Naive thymus-derived CD8-positive, alpha-beta T cell (primary cell): ENCODE measurements at regions not wholly inside any gene's neighbourhood (a gene's known extent, or its start where the extent isn't known, plus 50 kb on each side); places are given as distances from the start of the nearest gene placed in this dataset.

Source experiments
- ATAC-seq, 2 donors: fragments of 150-1000 bp; cut with Tn5 transposase in 1 of 2; sonication (Bioruptor Pico), chemical (Tn5 transposase) in 1 of 2; 1 replicate in 1 of 2; 2 replicates in 1 of 2; pipeline ENCODE4 v1.10.0; 2021; ENCODE audit warnings: mild to moderate bottlenecking in 2 of 2, moderate library complexity in 2 of 2
- POLR2A ChIA-PET: fragments of 350-600 bp; sonication (Branson Sonifier 250); formaldehyde crosslinking; loops from one replicate; lab custom pipeline; 2021; ENCODE audit warnings: antibody characterized with exemption; lab: Charles Lee
- DNase-seq, 10 donors: peaks; one replicate each; pipeline versions ENCODE4 v3.0.0 to v3.0.0-alpha.2; 2020 to 2022
- H3K27ac Mint-ChIP-seq, 10 donors: one replicate each; pipeline ENCODE4 v1.8.0; 2020 to 2022; ENCODE audit warnings: mild to moderate bottlenecking in 10 of 10, mixed read lengths in 10 of 10, moderate library complexity in 4 of 10, inconsistent platforms in 1 of 10
- H3K27me3 Mint-ChIP-seq, 5 donors: one replicate each; pipeline ENCODE4 v1.8.0; 2021 to 2022; ENCODE audit warnings: mixed read lengths in 5 of 5
- H3K36me3 Mint-ChIP-seq, 3 donors: one replicate each; pipeline ENCODE4 v1.8.0; 2020 to 2022; ENCODE audit warnings: mixed read lengths in 3 of 3, mild to moderate bottlenecking in 2 of 3, inconsistent platforms in 1 of 3
- H3K4me1 Mint-ChIP-seq, 4 donors: one replicate each; pipeline ENCODE4 v1.8.0; 2021 to 2022; ENCODE audit warnings: mixed read lengths in 4 of 4
- H3K4me3 Mint-ChIP-seq, 10 donors: one replicate each; pipeline ENCODE4 v1.8.0; 2020 to 2022; ENCODE audit warnings: mild to moderate bottlenecking in 10 of 10, mixed read lengths in 10 of 10, moderate library complexity in 6 of 10, inconsistent platforms in 1 of 10
- H3K9me3 Mint-ChIP-seq, 9 donors: one replicate each; pipeline ENCODE4 v1.8.0; 2020 to 2022; ENCODE audit warnings: mixed read lengths in 9 of 9, mild to moderate bottlenecking in 3 of 9, inconsistent platforms in 1 of 9, moderate library complexity in 1 of 9

GRCh38 chr18:78562531-78562961 is 417.1 kb upstream of the SALL3 start:
- no peaks in the 10 kb centered on the region for H3K4me1 Mint-ChIP-seq
- ATAC-seq (no peak), DNase-seq (no peak)
- H3K27ac Mint-ChIP-seq: no peak overlapping the region
- H3K4me3 Mint-ChIP-seq: no peak overlapping the region
- peaks cover 0 to under 1% (median 0%) of the 10 kb centered on the region in 3 donors for H3K36me3 Mint-ChIP-seq
- POLR2A ChIA-PET: no interaction called here
- peaks cover 0 to 21% (median 8%) of the 10 kb centered on the region in 5 donors for H3K27me3 Mint-ChIP-seq
- H3K9me3 Mint-ChIP-seq: peaks cover 0 to 11% (median 4%) of the 10 kb centered on the region in 9 donors

- Mint-ChIP-seq H3K36me3 (peaks cover 0 to 4% (median 0%) of the 10 kb centered on the region in 3 donors), H3K27ac (no peak overlapping the region), H3K4me1 (no peaks in the 10 kb centered on the region), H3K4me3 (no peak overlapping the region), H3K27me3 (peaks cover 0 to 21% (median 8%) of the 10 kb centered on the region in 5 donors), H3K9me3 (peaks cover 0 to 11% (median 5%) of the 10 kb centered on the region in 9 donors)
- ATAC-seq: no peak
- no peak for DNase-seq
- POLR2A ChIA-PET: no interaction called here
These were observed 416.5 kb upstream of the SALL3 start for GRCh38 chr18:78563110-78563509.

- Mint-ChIP-seq H3K4me3 (no peak overlapping the region), H3K36me3 (peaks cover 0 to 4% (median 0%) of the 10 kb centered on the region in 3 donors), H3K27ac (no peak overlapping the region), H3K4me1 (no peaks in the 10 kb centered on the region), H3K27me3 (peaks cover 0 to 21% (median 7%) of the 10 kb centered on the region in 5 donors), H3K9me3 (peaks cover 4 to 19% (median 10%) of the 10 kb centered on the region in 9 donors)
- POLR2A ChIA-PET: no interaction called here
- ATAC-seq (no peak), DNase-seq (no peak)
These were observed 415.6 kb upstream of the SALL3 start for GRCh38 chr18:78564030-78564429.

- no peak overlapping the region for H3K4me3 Mint-ChIP-seq
- peaks cover 0 to 21% (median 7%) of the 10 kb centered on the region in 5 donors for H3K27me3 Mint-ChIP-seq
- no peaks in the 10 kb centered on the region for H3K4me1 Mint-ChIP-seq
- no peak for ATAC-seq
- H3K27ac Mint-ChIP-seq: no peak overlapping the region
- peaks cover 4 to 22% (median 11%) of the 10 kb centered on the region in 9 donors for H3K9me3 Mint-ChIP-seq
- H3K36me3 Mint-ChIP-seq: peaks cover 0 to 4% (median 0%) of the 10 kb centered on the region in 3 donors
- no peak for DNase-seq
- POLR2A ChIA-PET: no interaction called here
These were observed 415.1 kb upstream of the SALL3 start for GRCh38 chr18:78564518-78564917.

GRCh38 chr18:78565240-78565639 is 414.4 kb upstream of the SALL3 start:
- H3K36me3 Mint-ChIP-seq: peaks cover 0 to 4% (median 0%) of the 10 kb centered on the region in 3 donors
- POLR2A ChIA-PET: no interaction called here
- no peak overlapping the region for H3K4me3 Mint-ChIP-seq
- ATAC-seq (no peak), DNase-seq (no peak)
- peaks cover 0 to 21% (median 7%) of the 10 kb centered on the region in 5 donors for H3K27me3 Mint-ChIP-seq
- H3K4me1 Mint-ChIP-seq: no peaks in the 10 kb centered on the region
- peaks cover 4 to 29% (median 11%) of the 10 kb centered on the region in 9 donors for H3K9me3 Mint-ChIP-seq
- H3K27ac Mint-ChIP-seq: no peak overlapping the region

DNA sequence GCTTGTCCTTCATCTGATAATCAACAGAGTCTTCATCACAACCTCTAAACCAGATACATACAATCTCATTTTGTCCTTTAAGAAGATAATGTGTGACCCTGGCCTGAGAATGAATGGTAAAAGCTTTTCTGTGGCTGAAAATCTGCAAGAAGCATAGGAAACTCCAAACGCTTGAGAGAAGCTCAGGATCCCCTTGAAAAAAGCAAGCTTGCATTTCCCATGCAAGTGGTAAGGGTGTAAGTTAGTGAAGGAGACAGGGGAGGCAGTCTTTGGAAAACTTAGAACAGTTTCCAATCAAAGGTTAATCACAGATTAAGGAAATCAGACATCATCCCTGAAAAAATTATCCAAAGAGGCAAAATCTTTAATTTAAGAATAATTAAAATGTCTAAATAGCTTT is 413.6 kb upstream of the SALL3 start:
- peaks cover 4 to 34% (median 11%) of the 10 kb centered on the region in 9 donors for H3K9me3 Mint-ChIP-seq
- no peaks in the 10 kb centered on the region for H3K4me1 Mint-ChIP-seq
- H3K4me3 Mint-ChIP-seq: no peak overlapping the region
- peaks cover 0 to 21% (median 7%) of the 10 kb centered on the region in 5 donors for H3K27me3 Mint-ChIP-seq
- peaks cover 0 to 6% (median 0%) of the 10 kb centered on the region in 3 donors for H3K36me3 Mint-ChIP-seq
- no peak overlapping the region for H3K27ac Mint-ChIP-seq
- ATAC-seq (no peak), DNase-seq (no peak)
- POLR2A ChIA-PET: no interaction called here

DNA sequence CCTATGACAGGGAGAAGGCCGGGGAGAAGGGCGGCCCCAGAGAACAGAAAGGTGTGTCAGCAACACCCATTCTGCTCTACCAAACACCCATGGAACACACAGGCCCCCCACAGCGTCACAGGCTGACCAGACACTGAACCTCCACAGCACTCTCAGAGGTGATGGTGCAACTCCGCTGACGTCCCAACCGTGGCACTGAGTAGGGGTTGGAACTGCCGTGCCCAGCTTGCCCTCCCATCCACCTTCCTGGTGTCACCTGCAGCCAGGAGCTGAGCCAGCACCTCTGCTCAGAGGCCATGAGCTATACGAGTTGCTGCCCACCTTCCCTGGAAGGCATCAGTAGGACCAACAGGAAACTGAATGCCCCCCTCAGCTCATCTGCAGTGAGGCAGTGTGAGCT is 412.9 kb upstream of the SALL3 start:
- Mint-ChIP-seq H3K9me3 (peaks cover 4 to 38% (median 13%) of the 10 kb centered on the region in 9 donors), H3K27me3 (peaks cover 0 to 21% (median 7%) of the 10 kb centered on the region in 5 donors), H3K27ac (no peak overlapping the region), H3K36me3 (peaks cover 0 to 10% (median 0%) of the 10 kb centered on the region in 3 donors), H3K4me1 (no peaks in the 10 kb centered on the region), H3K4me3 (no peak overlapping the region)
- DNase-seq (no peak), ATAC-seq (no peak)
- POLR2A ChIA-PET: no interaction called here

GRCh38 chr18:78571063-78571785 is 408.4 kb upstream of the SALL3 start:
- DNase-seq (no peak), ATAC-seq (no peak)
- peaks cover 14 to 66% (median 25%) of the 10 kb centered on the region in 9 donors for H3K9me3 Mint-ChIP-seq
- peaks cover 0 to 5% (median 0%) of the 10 kb centered on the region in 5 donors for H3K27me3 Mint-ChIP-seq
- H3K36me3 Mint-ChIP-seq: peaks cover 0 to 22% (median 0%) of the 10 kb centered on the region in 3 donors
- no peaks in the 10 kb centered on the region for H3K4me1 Mint-ChIP-seq
- H3K27ac Mint-ChIP-seq: peak overlapping the region in 1 of 10 donors; percentile 47
- H3K4me3 Mint-ChIP-seq: no peak overlapping the region
- POLR2A ChIA-PET: no interaction called here

DNA sequence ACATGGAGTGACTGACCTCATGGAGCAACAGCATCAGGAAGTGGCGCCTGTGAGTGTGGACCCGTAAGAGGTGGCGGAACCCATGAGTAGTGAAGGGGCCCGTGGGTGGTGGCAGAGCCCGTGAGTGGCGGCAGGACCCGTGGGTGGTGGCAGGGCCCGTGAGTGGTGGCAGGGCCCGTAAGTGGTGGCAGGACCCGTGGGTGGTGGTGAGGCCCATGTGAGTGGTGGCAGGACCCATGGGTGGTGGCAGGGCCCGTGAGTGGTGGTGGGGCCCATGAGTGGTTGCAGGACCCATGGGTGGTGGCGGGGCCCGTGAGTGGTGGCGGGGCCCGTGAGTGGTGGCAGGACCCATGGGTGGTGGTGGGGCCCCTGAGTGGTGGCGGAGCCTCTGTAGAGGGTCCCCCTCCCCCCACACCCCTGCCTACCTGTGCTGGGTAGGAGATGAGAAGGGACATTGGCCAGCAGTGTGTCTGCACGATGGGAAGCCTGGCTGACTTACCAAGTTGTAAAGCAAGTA is 407.7 kb upstream of the SALL3 start:
- peaks cover 14 to 66% (median 26%) of the 10 kb centered on the region in 9 donors for H3K9me3 Mint-ChIP-seq
- ATAC-seq: no peak
- POLR2A ChIA-PET: no interaction called here

DNA sequence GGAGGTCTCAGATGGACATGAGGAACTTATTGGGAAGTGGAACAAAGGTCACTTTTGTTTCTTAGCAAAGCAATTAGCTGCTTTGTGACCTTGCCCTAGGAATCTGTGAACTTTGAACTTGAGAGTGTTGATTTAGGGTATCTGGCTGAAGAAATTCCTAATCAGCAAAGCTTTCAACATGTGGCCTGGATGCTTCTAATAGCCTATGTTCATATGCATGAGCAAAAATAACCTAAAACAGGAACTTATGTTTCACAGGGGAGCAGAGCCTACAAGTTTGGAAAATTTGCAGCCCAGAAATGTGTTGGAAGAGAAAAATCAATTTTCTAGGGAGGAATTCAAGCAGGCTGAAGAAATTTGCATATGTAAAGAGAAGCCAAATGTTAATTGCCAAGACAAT is 405.8 kb upstream of the SALL3 start:
- no peak overlapping the region for H3K4me3 Mint-ChIP-seq

More for the DNA sequence above, 407.7 kb upstream of the SALL3 start:
- no peak for DNase-seq
- Mint-ChIP-seq H3K4me3 (no peak overlapping the region), H3K4me1 (no peaks in the 10 kb centered on the region), H3K27me3 (peaks cover 0 to 5% (median 0%) of the 10 kb centered on the region in 5 donors), H3K27ac (peak overlapping the region in 2 of 10 donors; percentile 47 to 83), H3K36me3 (peaks cover 0 to 22% (median 0%) of the 10 kb centered on the region in 3 donors)

DNA sequence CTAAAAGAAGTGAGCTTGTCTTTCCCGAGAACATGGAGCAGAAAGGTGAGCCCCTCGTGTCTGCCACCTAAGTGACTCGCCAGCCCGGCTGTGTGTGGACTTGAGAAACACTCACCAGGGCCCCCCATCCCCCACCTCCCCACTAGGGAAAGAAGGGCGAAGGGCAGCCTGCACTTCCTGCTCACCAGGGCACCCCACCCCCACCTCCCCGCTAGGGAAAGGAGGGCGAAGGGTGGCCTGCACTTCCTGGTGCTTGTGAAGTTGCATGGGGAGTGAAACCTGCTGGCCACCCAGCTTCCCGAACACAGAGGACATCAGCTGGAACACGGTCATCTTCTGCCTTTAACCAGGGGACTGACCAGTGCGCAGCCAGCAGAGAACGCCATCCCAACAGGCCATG is 402.7 kb upstream of the SALL3 start:
- DNase-seq (no peak), ATAC-seq (no peak)
- Mint-ChIP-seq H3K27me3 (peaks cover 0 to 9% (median 0%) of the 10 kb centered on the region in 5 donors), H3K4me3 (no peak overlapping the region), H3K9me3 (peaks cover 5 to 29% (median 21%) of the 10 kb centered on the region in 9 donors), H3K4me1 (no peaks in the 10 kb centered on the region), H3K36me3 (peaks cover 0 to 12% (median 0%) of the 10 kb centered on the region in 3 donors), H3K27ac (no peak overlapping the region)
- POLR2A ChIA-PET: no interaction called here

More for the DNA sequence above, 405.8 kb upstream of the SALL3 start:
- Mint-ChIP-seq H3K36me3 (peaks cover 0 to 18% (median 0%) of the 10 kb centered on the region in 3 donors), H3K4me1 (no peaks in the 10 kb centered on the region), H3K27me3 (peaks cover 0 to 5% (median 0%) of the 10 kb centered on the region in 5 donors), H3K9me3 (peaks cover 10 to 49% (median 26%) of the 10 kb centered on the region in 9 donors), H3K27ac (no peak overlapping the region)
- ATAC-seq (no peak), DNase-seq (no peak)
- POLR2A ChIA-PET: no interaction called here

- Mint-ChIP-seq H3K36me3 (peaks cover 0 to 7% (median 0%) of the 10 kb centered on the region in 3 donors), H3K4me1 (no peaks in the 10 kb centered on the region), H3K27ac (no peak overlapping the region), H3K27me3 (peaks cover 0 to 9% (median 0%) of the 10 kb centered on the region in 5 donors), H3K9me3 (peaks cover 0 to 18% (median 8%) of the 10 kb centered on the region in 9 donors), H3K4me3 (no peak overlapping the region)
- POLR2A ChIA-PET: no interaction called here
- no peak for ATAC-seq
- no peak for DNase-seq
These were observed 400.2 kb upstream of the SALL3 start for GRCh38 chr18:78579449-78579848.
